RWPE1 (cell line): ENCODE measurements at regions not wholly inside any gene's neighbourhood (a gene's known extent, or its start where the extent isn't known, plus 50 kb on each side); places are given as distances from the start of the nearest gene placed in this dataset.
A peak's percentile ranks its signal among the peaks of the same experiment; 100 is the strongest.

Experiments used
- CTCF ChIA-PET: fragments of 350-600 bp; sonication (Branson Sonifier 250); formaldehyde crosslinking; extraction: SDS; loops from one replicate; lab custom pipeline; 2021; lab: Yijun Ruan, JAX
- POLR2A ChIA-PET: fragments of 400-600 bp; formaldehyde crosslinking; extraction: SDS; loops from one replicate; lab custom pipeline; 2020; ENCODE audit warnings: antibody characterized with exemption; ENCODE audit not compliant: low non-redundant PET; lab: Yijun Ruan, JAX
- DNase-seq: peaks from one replicate; pipeline ENCODE4 v3.0.0; 2012; ENCODE audit warnings: low spot score
- H3K27ac ChIP-seq: fragments of 450-650 bp; 2 replicates; pipeline ENCODE4 v1.5.1; 2017
- TF ChIP-seq, protein P1 (sequence below): fragments of 450-650 bp; conservative IDR thresholded peaks from 2 replicates; pipeline ENCODE4 v1.5.1; 2017; ENCODE audit warnings: low read depth, mild to moderate bottlenecking

DNA sequence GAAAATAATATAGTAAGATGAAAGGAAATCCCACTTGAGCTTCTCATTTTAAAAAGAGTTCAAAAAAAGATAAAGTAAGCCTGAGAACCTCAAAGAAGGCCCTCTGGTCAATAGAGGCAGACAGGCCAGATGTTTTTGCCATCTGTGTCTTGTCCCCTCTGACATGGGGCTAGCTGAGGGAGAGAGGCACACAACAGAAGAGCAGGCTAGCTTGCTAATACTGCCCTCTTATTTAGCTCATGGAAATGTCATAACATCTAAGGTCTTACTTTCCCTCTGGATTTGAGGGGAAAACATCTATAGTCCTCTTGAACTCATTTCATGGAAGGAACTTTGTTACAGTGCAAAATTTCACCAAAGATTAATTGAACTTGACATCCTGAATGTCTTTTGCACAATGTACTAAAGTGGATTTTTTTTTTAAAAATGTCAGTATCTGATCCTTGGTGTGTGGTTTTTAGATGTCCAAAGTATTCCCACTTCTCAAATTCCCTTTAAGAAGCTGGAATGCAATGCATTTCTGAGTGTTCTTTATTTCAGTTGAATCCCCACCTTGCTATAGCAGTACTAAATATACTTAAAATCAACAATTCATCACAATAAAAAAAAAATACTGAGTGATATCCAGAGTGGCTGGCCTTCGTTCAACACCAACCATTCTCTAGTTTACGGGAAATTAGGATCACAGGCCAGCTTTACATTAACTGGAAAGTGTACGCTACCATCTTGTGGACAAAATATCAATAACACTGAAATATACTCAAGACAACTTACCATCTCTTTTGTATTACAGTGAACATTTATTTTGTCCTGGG, 176.7 kb downstream of the PAH start:
- no peak overlapping the region for H3K27ac ChIP-seq
- DNase-seq = no peak
- POLR2A ChIA-PET = no interaction called here
- TF ChIP-seq, protein P1, sequence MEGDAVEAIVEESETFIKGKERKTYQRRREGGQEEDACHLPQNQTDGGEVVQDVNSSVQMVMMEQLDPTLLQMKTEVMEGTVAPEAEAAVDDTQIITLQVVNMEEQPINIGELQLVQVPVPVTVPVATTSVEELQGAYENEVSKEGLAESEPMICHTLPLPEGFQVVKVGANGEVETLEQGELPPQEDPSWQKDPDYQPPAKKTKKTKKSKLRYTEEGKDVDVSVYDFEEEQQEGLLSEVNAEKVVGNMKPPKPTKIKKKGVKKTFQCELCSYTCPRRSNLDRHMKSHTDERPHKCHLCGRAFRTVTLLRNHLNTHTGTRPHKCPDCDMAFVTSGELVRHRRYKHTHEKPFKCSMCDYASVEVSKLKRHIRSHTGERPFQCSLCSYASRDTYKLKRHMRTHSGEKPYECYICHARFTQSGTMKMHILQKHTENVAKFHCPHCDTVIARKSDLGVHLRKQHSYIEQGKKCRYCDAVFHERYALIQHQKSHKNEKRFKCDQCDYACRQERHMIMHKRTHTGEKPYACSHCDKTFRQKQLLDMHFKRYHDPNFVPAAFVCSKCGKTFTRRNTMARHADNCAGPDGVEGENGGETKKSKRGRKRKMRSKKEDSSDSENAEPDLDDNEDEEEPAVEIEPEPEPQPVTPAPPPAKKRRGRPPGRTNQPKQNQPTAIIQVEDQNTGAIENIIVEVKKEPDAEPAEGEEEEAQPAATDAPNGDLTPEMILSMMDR = peak; percentile 25
- CTCF ChIA-PET = interaction anchor here (0.5 to 1.3 kb wide), 8 partner anchors 26 to 645 kb away, joined by 3 to 6 read pairs (median 4); no protein-coding TSS in a partner anchor

DNA sequence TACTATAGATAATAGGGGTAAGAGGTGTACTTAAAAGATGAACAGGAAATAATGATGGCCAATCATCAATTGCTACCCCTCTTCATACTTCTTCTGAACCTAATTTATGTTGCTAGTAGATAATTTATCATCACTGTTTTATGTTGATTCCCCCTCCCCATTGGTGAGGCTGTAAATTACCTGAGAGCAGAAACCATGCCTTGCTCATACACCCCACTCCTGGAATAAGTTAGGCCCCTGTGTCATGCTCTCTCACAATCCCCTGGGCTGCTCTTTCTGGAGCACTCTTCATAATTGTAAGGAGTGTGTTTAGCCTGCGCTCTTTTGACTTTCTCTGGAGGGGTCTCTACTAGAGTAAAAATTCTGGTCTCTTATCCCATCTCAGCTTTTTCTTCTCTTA, 180.7 kb downstream of the PAH start:
- POLR2A ChIA-PET = no interaction called here
- no peak overlapping the region for H3K27ac ChIP-seq
- CTCF ChIA-PET = no interaction called here
- no peak for DNase-seq
- TF ChIP-seq, protein P1 = no peak

DNA sequence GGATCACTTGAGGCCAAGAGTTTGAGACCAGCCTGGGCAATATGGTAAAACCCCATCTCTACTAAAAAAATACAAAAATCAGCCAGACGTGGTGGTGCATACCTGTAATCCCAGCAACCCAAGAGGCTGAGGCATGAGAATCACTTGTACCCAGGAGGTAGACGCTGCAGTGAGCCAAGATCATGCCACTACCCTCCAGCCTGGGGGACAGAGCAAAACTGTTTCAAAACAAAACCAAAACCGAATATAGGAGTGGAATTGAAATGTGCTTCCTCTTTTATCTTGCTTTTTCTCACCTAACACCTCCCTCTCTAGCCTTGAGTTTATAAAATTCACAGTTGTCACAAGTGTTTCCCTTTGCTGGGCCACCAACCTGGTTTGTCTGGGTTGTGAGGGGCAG, 181.9 kb downstream of the PAH start:
- H3K27ac ChIP-seq = no peak overlapping the region
- ChIA-PET POLR2A (no interaction called here), CTCF (no interaction called here)
- TF ChIP-seq, protein P1 = no peak
- DNase-seq = no peak

DNA sequence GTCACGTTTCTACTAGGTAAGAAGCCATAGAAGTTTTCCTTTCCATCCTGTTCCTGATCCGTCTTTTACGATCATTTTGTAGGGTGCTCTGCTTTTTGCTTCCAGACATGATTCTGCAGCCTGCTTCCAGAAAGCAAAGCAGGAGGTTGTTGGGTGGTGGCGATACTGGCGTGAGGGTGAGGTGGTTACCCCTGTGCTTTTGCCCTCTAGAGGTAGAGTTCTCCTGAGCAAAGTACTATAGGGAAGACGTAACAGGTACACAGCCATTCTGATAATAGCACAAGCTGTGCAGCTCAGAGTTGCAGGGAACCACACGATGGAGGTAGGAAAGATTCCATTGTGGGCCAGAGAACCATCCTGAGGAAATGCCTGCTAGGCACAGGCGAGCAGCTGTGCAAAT, 186.0 kb downstream of the PAH start:
- TF ChIP-seq, protein P1 = no peak
- no peak overlapping the region for H3K27ac ChIP-seq
- ChIA-PET POLR2A (no interaction called here), CTCF (no interaction called here)
- no peak for DNase-seq

DNA sequence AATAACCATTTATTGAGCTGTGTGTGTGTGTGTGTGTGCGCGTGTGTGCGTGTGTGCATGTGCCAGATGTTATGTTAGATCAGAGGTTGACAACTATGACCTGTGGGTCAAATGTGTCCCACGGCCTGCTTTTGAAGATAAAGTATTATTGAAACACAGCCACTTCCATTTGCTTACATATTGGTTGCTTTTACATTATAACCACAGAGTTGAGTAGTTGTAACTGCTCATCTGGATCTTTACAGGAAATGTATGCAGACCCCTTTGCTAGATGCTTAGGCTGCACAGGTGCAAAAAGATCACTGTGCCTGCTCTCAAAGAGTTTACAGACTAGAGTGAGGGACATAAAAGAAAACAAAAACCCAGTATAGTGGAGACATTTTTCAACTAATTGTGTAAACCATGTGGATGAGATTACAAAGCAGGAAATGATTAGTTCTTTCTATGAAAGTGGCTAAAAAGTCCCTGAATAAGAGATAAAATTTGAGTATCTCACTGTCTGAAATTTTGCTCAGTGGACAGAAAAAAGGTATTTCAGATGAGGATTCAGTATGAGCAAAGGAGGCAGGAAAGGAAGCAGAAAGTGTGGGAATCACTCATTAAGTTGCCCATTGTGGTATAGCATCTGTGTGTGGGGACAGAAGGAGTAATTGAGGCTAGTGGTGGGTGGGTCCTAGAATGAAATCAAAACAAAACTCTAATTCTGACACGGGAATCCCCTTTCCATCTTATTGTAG, 188.4 kb downstream of the PAH start:
- TF ChIP-seq, protein P1 = no peak
- CTCF ChIA-PET = no interaction called here
- POLR2A ChIA-PET = no interaction called here
- no peak for DNase-seq
- no peak overlapping the region for H3K27ac ChIP-seq

DNA sequence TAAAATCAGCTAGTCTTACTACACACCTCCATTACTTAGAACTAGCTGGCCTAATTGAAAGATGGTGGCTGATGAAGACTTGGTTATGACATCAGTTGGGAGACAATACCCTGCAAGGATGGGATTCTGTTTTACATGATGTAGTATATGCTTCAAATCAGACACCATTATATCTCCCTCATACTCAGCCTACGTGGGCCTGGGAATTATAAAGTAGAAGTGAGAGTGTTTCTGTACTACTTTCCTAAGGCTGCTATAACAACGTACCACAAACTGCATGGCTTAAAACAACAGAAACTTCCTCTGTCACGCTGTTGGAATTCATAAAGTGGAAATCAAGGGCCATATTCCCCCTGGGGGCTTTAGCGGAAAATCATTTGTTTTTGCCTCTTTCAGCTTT, 190.4 kb downstream of the PAH start:
- ChIA-PET CTCF (no interaction called here), POLR2A (no interaction called here)
- no peak overlapping the region for H3K27ac ChIP-seq
- DNase-seq = no peak
- TF ChIP-seq, protein P1 = no peak
